SK-N-SH (cell line): ENCODE measurements at regions not wholly inside any gene's neighbourhood (a gene's known extent, or its start where the extent isn't known, plus 50 kb on each side); places are given as distances from the start of the nearest gene placed in this dataset.

Source experiments
- CTCF ChIA-PET: fragments of 300-600, 350-600 bp; formaldehyde crosslinking; extraction: SDS; loops from one replicate; lab custom pipeline; 2021; lab: Yijun Ruan, JAX
- POLR2A ChIA-PET: fragments of 350-600 bp; sonication (Branson Sonifier 250); formaldehyde crosslinking; extraction: SDS; loops from one replicate; lab custom pipeline; 2020; ENCODE audit warnings: antibody characterized with exemption, inconsistent platforms; lab: Yijun Ruan, JAX
- DNase-seq: peaks from one replicate; pipeline ENCODE4 v3.0.0; 2012
- H2AFZ ChIP-seq: fragments of 200-600 bp; sonication (generic); 2 replicates; pipeline ENCODE4 v1.8.1; 2016; ENCODE audit warnings: antibody characterized with exemption, mild to moderate bottlenecking, low read depth
- H3F3A ChIP-seq: fragments of 200-600 bp; sonication (generic); replicated peaks from 2 replicates; pipeline ENCODE3; 2016; ENCODE audit warnings: antibody characterized with exemption, mild to moderate bottlenecking; ENCODE audit not compliant: insufficient read depth
- H3K27ac ChIP-seq, 2 experiments: fragments of 200-500 bp in 1 of 2; fragments of 200-600 bp in 1 of 2; sonication (Bioruptor generic) in 1 of 2; sonication (generic), shearing (Covaris generic) in 1 of 2; 2 replicates each; pipeline versions ENCODE4 v1.5.1 to v1.6.1; 2014 to 2016; ENCODE audit warnings: low read depth in 2 of 2, inconsistent platforms in 1 of 2, low read length in 1 of 2, mild to moderate bottlenecking in 1 of 2, mixed read lengths in 1 of 2
- H3K27me3 ChIP-seq: fragments of 200-600 bp; sonication (generic), shearing (Covaris generic); 2 replicates; pipeline ENCODE4 v1.6.1; 2016; ENCODE audit warnings: mixed run types; ENCODE audit not compliant: insufficient read depth
- H3K36me3 ChIP-seq, 2 experiments: fragments of 200-500 bp in 1 of 2; fragments of 200-600 bp in 1 of 2; sonication (Bioruptor generic) in 1 of 2; sonication (generic) in 1 of 2; replicated peaks in 1 of 2; 2 replicates each; pipeline versions ENCODE3 to v1.5.1; 2014 to 2016; ENCODE audit warnings: low read length in 1 of 2, mild to moderate bottlenecking in 1 of 2; ENCODE audit not compliant: insufficient read depth in 2 of 2, control insufficient read depth in 1 of 2
- H3K4me1 ChIP-seq, 2 experiments: fragments of 200-500 bp in 1 of 2; fragments of 200-600 bp in 1 of 2; sonication (Bioruptor generic) in 1 of 2; sonication (generic), shearing (Covaris generic) in 1 of 2; 2 replicates each; pipeline versions ENCODE4 v1.5.1 to v1.6.1; 2014 to 2016; ENCODE audit warnings: low read depth in 1 of 2, low read length in 1 of 2, mixed run types in 1 of 2; ENCODE audit not compliant: insufficient read depth in 2 of 2, control insufficient read depth in 1 of 2
- H3K4me2 ChIP-seq: fragments of 200-600 bp; sonication (generic), shearing (Covaris generic); 2 replicates; pipeline ENCODE4 v1.6.1; 2017; ENCODE audit warnings: mixed run types
- H3K4me3 ChIP-seq, 2 experiments: fragments of 200-500 bp in 1 of 2; fragments of 200-600 bp in 1 of 2; sonication (Bioruptor generic) in 1 of 2; sonication (generic), shearing (Covaris generic) in 1 of 2; 2 replicates each; pipeline versions ENCODE4 v1.5.1 to v1.8.1; 2014 to 2016; ENCODE audit warnings: low read depth in 2 of 2, inconsistent platforms in 1 of 2, low read length in 1 of 2, mild to moderate bottlenecking in 1 of 2, mixed read lengths in 1 of 2, moderate library complexity in 1 of 2
- H3K79me2 ChIP-seq: fragments of 200-600 bp; sonication (generic); 2 replicates; pipeline ENCODE4 v1.8.1; 2017; ENCODE audit warnings: mild to moderate bottlenecking; ENCODE audit not compliant: insufficient read depth
- H3K9ac ChIP-seq: fragments of 200-600 bp; sonication (generic); 2 replicates; pipeline ENCODE4 v1.6.1; 2017; ENCODE audit warnings: mixed run types
- H3K9me2 ChIP-seq: fragments of 200-600 bp; sonication (generic); 2 replicates; pipeline ENCODE4 v1.6.1; 2017; ENCODE audit warnings: mixed run types
- H3K9me3 ChIP-seq: fragments of 200-600 bp; sonication (generic); 2 replicates; pipeline ENCODE4 v1.6.1; 2017; ENCODE audit warnings: mixed run types, mild to moderate bottlenecking, moderate library complexity
- H4K20me1 ChIP-seq: fragments of 200-600 bp; sonication (generic); 2 replicates; pipeline ENCODE4 v1.6.1; 2017; ENCODE audit warnings: mild to moderate bottlenecking, mixed run types; ENCODE audit not compliant: insufficient read depth
- EP300 ChIP-seq, 2 experiments: IDR thresholded peaks; 2 replicates each; pipeline versions ENCODE4 v1.4.0 to v1.6.1; 2012; ENCODE audit warnings: borderline replicate concordance in 1 of 2, low read depth in 1 of 2, low read length in 1 of 2
- EZH2phosphoT487 ChIP-seq: fragments of 200-600 bp; sonication (generic); IDR thresholded peaks from 2 replicates; pipeline ENCODE4 v1.6.1; 2017; ENCODE audit warnings: low read depth, mixed run types, mild to moderate bottlenecking, antibody characterized with exemption, moderate library complexity, borderline replicate concordance
- FOXJ3 ChIP-seq: sonication (generic); formaldehyde crosslinking; IDR thresholded peaks from 2 replicates; pipeline ENCODE4 v1.5.1; 2020; ENCODE audit warnings: mild to moderate bottlenecking, missing genetic modification reagents
- GABPA ChIP-seq: IDR thresholded peaks from 2 replicates; pipeline ENCODE4 v1.4.0; 2012; ENCODE audit warnings: low read depth, mild to moderate bottlenecking
- MEF2A ChIP-seq: IDR thresholded peaks from 2 replicates; pipeline ENCODE4 v1.4.0; 2012; ENCODE audit warnings: low read depth, borderline replicate concordance
- MXI1 ChIP-seq: IDR thresholded peaks from 2 replicates; pipeline ENCODE4 v1.6.1; 2012; ENCODE audit warnings: mild to moderate bottlenecking, low read depth, low read length, improper control_type of control experiment
- NRF1 ChIP-seq: IDR thresholded peaks from 2 replicates; pipeline ENCODE4 v1.6.1; 2012; ENCODE audit warnings: low read depth, mild to moderate bottlenecking, low read length
- POLR2AphosphoS5 ChIP-seq: IDR thresholded peaks from 2 replicates; pipeline ENCODE4 v1.6.1; 2012; ENCODE audit warnings: low read depth, low read length
- RAD21 ChIP-seq: IDR thresholded peaks from 2 replicates; pipeline ENCODE4 v1.6.1; 2012; ENCODE audit warnings: mild to moderate bottlenecking, low read length
- RXRA ChIP-seq: IDR thresholded peaks from 2 replicates; pipeline ENCODE4 v1.4.0; 2012; ENCODE audit warnings: low read depth, mild to moderate bottlenecking, borderline replicate concordance
- SIN3A ChIP-seq: IDR thresholded peaks from 2 replicates; pipeline ENCODE4 v1.6.1; 2012; ENCODE audit warnings: low read depth, mild to moderate bottlenecking, low read length, moderate library complexity, borderline replicate concordance
- SMC3 ChIP-seq: IDR thresholded peaks from 2 replicates; pipeline ENCODE4 v1.6.1; 2012; ENCODE audit warnings: low read depth, low read length, improper control_type of control experiment
- TCF12 ChIP-seq: IDR thresholded peaks from 2 replicates; pipeline ENCODE4 v1.4.0; 2012
- TEAD4 ChIP-seq: IDR thresholded peaks from 2 replicates; pipeline ENCODE4 v1.4.0; 2012; ENCODE audit warnings: mild to moderate bottlenecking, borderline replicate concordance; ENCODE audit not compliant: insufficient read depth
- YY1 ChIP-seq: IDR thresholded peaks from 2 replicates; pipeline ENCODE4 v1.4.0; 2012; ENCODE audit warnings: low read depth, mild to moderate bottlenecking
- WGBS: methylation state at CpG from one replicate; pipeline ENCODE4 v1.1.6; 2017; ENCODE audit warnings: low lambda C conversion rate; 5-methylcytosine and 5-hydroxymethylcytosine counted together
- TF ChIP-seq, protein P1 (sequence below): IDR thresholded peaks from 2 replicates; pipeline ENCODE4 v1.6.1; 2012; ENCODE audit warnings: mild to moderate bottlenecking, low read depth, low read length, moderate library complexity
- TF ChIP-seq, protein P2 (sequence below): IDR thresholded peaks from 2 replicates; pipeline ENCODE4; 2012
- TF ChIP-seq, protein P3 (sequence below): IDR thresholded peaks from 2 replicates; pipeline ENCODE4 v1.4.0; 2012; ENCODE audit warnings: low read depth, borderline replicate concordance

DNA sequence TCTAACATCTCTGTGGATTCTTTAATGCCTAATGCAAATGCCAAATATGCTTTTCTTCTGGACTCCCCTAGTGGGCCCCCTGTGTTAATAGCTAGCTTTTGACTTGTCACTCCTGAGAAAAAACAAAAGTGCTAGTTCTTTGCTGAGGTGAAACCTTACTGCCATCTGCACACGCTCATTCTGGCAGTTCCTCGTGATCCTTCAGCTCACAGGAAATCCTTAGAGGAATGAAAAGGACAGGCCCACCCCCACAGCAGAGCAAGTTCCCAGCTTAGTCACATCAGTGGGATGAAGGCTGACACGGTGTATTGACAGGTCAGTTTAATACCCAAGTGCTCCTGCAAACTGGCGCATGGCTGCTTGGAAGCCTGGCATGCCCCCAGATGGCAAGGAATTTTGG, 165.1 kb upstream of the ATP2B1 start (continued):
- TF ChIP-seq, protein P1, sequence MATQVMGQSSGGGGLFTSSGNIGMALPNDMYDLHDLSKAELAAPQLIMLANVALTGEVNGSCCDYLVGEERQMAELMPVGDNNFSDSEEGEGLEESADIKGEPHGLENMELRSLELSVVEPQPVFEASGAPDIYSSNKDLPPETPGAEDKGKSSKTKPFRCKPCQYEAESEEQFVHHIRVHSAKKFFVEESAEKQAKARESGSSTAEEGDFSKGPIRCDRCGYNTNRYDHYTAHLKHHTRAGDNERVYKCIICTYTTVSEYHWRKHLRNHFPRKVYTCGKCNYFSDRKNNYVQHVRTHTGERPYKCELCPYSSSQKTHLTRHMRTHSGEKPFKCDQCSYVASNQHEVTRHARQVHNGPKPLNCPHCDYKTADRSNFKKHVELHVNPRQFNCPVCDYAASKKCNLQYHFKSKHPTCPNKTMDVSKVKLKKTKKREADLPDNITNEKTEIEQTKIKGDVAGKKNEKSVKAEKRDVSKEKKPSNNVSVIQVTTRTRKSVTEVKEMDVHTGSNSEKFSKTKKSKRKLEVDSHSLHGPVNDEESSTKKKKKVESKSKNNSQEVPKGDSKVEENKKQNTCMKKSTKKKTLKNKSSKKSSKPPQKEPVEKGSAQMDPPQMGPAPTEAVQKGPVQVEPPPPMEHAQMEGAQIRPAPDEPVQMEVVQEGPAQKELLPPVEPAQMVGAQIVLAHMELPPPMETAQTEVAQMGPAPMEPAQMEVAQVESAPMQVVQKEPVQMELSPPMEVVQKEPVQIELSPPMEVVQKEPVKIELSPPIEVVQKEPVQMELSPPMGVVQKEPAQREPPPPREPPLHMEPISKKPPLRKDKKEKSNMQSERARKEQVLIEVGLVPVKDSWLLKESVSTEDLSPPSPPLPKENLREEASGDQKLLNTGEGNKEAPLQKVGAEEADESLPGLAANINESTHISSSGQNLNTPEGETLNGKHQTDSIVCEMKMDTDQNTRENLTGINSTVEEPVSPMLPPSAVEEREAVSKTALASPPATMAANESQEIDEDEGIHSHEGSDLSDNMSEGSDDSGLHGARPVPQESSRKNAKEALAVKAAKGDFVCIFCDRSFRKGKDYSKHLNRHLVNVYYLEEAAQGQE = no peak
- TF ChIP-seq FOXJ3 (CRISPR knock-in tag) (no peak), EZH2phosphoT487 (no peak)
- TF ChIP-seq, protein P2, sequence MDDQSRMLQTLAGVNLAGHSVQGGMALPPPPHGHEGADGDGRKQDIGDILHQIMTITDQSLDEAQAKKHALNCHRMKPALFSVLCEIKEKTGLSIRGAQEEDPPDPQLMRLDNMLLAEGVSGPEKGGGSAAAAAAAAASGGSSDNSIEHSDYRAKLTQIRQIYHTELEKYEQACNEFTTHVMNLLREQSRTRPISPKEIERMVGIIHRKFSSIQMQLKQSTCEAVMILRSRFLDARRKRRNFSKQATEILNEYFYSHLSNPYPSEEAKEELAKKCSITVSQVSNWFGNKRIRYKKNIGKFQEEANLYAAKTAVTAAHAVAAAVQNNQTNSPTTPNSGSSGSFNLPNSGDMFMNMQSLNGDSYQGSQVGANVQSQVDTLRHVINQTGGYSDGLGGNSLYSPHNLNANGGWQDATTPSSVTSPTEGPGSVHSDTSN = no peak

- no peaks in the 10 kb centered on the region for H3K9me2 ChIP-seq
- no peak for DNase-seq
- no peak overlapping the region for H2AFZ ChIP-seq
- H3F3A ChIP-seq = no peaks in the 10 kb centered on the region
- H3K9me3 ChIP-seq = 0 out of 2 replicates have a peak, but pooled peaks cover 3% of the 10 kb centered on the region
- TF ChIP-seq RAD21 = no peak
- TF ChIP-seq SMC3 = no peak
- no peak for TF ChIP-seq MXI1
- TF ChIP-seq, protein P3, sequence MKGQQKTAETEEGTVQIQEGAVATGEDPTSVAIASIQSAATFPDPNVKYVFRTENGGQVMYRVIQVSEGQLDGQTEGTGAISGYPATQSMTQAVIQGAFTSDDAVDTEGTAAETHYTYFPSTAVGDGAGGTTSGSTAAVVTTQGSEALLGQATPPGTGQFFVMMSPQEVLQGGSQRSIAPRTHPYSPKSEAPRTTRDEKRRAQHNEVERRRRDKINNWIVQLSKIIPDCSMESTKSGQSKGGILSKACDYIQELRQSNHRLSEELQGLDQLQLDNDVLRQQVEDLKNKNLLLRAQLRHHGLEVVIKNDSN = no peak
- TF ChIP-seq MEF2A = no peak
- no peak for TF ChIP-seq SIN3A
- TF ChIP-seq, protein P2 = no peak
- TF ChIP-seq EZH2phosphoT487 = no peak
- TF ChIP-seq RXRA = no peak
- TF ChIP-seq TCF12 = no peak
- TF ChIP-seq YY1 = no peak
- TF ChIP-seq, protein P1 = no peak
- no peak for TF ChIP-seq TEAD4
- TF ChIP-seq POLR2AphosphoS5 = no peak
- no peak for TF ChIP-seq GABPA
- no peak for TF ChIP-seq EP300 (IDR thresholded peaks at IDR 0.05; ENCODE audit: borderline replicate concordance in 1 of 2, low read depth in 1 of 2, low read length in 1 of 2)
- TF ChIP-seq NRF1 = no peak
- CTCF ChIA-PET = interaction anchor here (1.4 kb wide), 1 partner anchor 322 kb away, joined by 3 read pairs; no protein-coding TSS in a partner anchor
- H4K20me1 ChIP-seq = no peaks in the 10 kb centered on the region
- no peak overlapping the region for H3K9ac ChIP-seq
- no peaks in the 10 kb centered on the region for H3K79me2 ChIP-seq
- no peaks in the 10 kb centered on the region for H3K27me3 ChIP-seq
- H3K4me3 ChIP-seq = no peak overlapping the region
- no peak overlapping the region for H3K27ac ChIP-seq
- no peaks in the 10 kb centered on the region for H3K36me3 ChIP-seq
- no peaks in the 10 kb centered on the region for H3K4me1 ChIP-seq
- 73% methylated on average over 6 of the region's 6 CpGs for WGBS
- H3K4me2 ChIP-seq = no peak overlapping the region
- POLR2A ChIA-PET = no interaction called here
Observed at GRCh38 chr12:89872922-89873630, 164.4 kb upstream of the ATP2B1 start.
